Frontal cortex (tissue), 1 donor: ENCODE measurements at regions not wholly inside any gene's neighbourhood (a gene's known extent, or its start where the extent isn't known, plus 50 kb on each side); places are given as distances from the start of the nearest gene placed in this dataset. TPM values are rescaled to one million over a fixed set of nuclear protein-coding genes. Genes with fewer than 3 reads are reported as not detected.

Source experiments
- small RNA-seq: library from RNA; depleted of rRNA; stranded (forward); fragments of <200 nt; gene quantifications from one replicate; pipeline ENCODE3, GENCODE V24; 2014

Small RNA genes lying in the stretch of these regions (small RNA-seq; reads per million reads assigned to genes)
- gene RF00096 = not detected
